Ureter (tissue), 1 donor: ENCODE measurements at regions not wholly inside any gene's neighbourhood (a gene's known extent, or its start where the extent isn't known, plus 50 kb on each side); places are given as distances from the start of the nearest gene placed in this dataset.
"Not testable (repeated sequence)": the region's sequence is repeated elsewhere in the genome, so short reads cannot be mapped to it uniquely, and the experiment has no call there.

Experiments used
- DNase-seq: peaks from one replicate; pipeline ENCODE4 v3.0.0-alpha.2; 2020; ENCODE audit warnings: low spot score
- donor health status: DM: yes; HTN: yes; CAD: no.

- peak; percentile 44 for DNase-seq
Observed at GRCh38 chr21:9572782-9573181, 948.6 kb upstream of the TPTE start.

DNA sequence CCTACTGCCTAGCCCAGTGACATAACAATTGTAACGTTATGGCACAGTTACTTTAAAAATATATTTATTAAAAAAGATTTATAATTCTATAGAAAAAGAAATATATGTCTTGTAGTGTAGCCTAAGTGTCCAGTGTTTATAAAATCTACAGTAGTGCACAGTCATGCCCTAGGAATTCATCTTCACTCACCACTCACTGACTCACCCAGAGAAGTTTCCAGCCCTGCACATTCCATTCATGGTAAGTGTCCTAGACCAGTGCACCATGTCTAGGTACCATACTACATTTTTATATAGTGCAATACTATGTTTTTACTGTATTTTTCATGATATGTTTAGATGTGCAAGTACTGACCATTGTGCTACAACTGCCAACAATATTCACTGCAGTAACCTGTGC is 947.9 kb upstream of the TPTE start:
- DNase-seq: not testable (repeated sequence)

DNA sequence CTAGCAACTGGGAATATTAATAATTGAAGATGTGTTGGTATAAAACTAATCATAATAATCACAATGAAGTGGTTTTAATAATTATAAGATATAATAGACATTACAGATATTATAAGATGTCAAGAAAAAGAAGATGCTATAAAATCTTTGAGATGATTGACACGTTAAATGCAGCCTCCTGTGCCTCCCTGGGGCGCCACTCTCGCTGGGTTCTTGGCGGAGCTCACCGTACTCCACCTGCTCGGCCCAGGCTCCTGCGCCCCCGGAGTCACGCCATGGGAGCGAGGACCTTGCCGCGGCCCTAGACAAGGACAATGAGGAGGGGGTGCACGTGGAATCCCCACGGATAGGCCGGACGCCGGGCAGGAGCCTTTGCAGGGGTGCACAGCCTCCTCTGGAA is 942.1 kb upstream of the TPTE start:
- not testable (repeated sequence) for DNase-seq

DNA sequence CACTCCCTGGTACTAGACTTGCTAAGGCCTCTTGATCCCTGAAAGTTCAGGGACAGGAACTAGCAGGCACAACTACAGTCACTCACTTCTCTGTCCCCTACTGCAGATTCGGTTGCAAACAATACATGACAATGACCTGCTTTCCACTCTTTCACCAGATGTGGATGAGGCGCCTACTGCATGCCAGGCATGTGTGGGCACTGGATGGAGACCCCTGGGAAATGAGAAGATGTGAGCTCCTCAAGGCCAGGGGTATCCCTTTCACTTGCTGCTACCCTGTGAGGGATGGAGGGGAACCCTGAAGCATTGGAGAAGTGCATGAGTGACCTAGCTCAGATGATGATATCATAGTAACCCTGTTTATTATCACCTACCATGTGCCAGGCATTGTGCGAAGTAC is 933.4 kb upstream of the TPTE start:
- DNase-seq: not testable (repeated sequence)

GRCh38 chr21:9592591-9592990 is 928.8 kb upstream of the TPTE start:
- not testable (repeated sequence) for DNase-seq

GRCh38 chr21:9593646-9594045 is 927.7 kb upstream of the TPTE start:
- DNase-seq: not testable (repeated sequence)

DNA sequence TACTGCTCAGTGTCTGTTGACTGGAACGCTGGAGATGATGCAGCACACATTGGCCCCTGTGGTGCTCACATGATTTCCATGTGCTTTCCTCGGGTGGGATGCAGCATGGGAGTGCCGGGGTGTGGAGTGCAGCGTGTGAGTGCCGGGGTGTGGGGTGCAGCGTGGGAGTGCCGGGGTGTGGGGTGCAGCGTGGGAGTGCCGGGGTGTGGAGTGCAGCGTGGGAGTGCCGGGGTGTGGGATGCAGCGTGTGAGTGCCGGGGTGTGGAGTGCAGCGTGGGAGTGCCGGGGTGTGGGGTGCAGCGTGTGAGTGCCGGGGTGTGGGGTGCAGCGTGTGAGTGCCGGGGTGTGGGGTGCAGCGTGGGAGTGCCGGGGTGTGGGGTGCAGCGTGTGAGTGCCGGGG is 907.4 kb upstream of the TPTE start:
- not testable (repeated sequence) for DNase-seq

DNA sequence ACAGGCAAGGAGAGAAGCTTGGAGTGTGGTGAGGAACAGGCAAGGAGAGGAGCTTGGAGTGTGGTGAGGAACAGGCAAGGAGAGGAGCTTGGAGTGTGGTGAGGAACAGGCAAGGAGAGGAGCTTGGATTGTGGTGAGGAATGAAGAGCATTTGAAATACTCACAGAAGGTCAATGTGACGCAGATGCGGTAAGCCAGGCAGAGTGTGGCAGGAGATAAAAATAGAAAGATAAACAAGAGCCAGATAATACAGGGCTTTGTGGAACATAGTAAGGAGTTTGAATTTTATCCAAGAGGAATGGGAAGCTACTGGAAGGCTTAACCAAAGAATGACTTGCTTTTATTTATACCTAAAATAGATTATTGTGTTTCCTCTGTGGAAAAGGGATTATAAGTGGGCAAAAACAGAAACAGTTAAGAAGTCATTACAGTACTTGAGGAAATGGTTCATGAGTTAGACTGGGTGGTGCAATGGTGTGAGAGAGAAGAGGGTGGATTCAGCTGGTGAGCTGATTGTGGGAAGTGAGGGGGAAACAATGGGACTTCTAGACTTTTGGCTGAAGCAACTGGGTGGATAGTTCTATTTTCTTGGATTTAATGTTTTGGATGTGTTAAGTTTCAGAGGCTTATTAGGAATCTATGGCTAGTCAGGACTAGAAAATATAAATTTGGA is 900.1 kb upstream of the TPTE start:
- DNase-seq: not testable (repeated sequence)

DNA sequence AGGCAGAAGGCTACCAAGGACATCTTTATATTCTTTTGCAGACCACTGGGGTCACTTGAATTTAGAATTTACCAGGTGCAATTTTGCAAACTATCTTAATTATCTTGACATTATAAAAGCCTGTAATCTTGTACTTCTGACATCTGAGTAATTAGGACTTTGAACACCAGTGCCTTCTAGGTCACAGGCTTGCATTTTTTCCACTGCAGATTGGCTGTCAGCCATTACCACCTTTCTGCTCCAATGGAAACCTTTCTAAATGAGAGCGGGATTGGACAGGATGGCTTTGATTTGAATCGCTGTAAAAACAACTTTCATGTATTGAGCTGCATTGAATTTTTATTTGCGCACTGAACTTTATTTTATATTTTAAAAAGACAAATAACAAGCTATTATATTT is 893.3 kb upstream of the TPTE start:
- DNase-seq: not testable (repeated sequence)

GRCh38 chr21:9647409-9647808 is 874.0 kb upstream of the TPTE start:
- not testable (repeated sequence) for DNase-seq

GRCh38 chr21:9648331-9648730 is 873.1 kb upstream of the TPTE start:
- DNase-seq: not testable (repeated sequence)

GRCh38 chr21:9648947-9649720 is 872.2 kb upstream of the TPTE start:
- DNase-seq: not testable (repeated sequence)

GRCh38 chr21:9652819-9653218 is 868.6 kb upstream of the TPTE start:
- not testable (repeated sequence) for DNase-seq

DNA sequence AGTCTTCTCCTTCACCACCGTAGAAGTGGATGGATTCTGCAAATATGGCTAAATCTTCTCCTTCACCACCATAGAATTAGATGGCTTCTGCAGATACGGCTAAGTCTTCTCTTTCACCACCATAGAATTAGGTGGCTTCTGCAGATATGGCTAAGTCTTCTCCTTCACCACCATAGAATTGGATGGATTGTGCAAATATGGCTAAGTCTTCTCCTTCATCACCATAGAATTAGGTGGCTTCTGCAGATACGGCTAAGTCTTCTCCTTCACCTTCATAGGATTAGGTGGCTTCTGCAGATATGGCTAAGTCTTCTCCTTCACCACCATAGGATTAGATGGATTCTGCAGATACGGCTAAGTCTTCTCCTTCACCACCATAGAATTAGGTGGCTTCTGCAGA is 866.2 kb upstream of the TPTE start:
- not testable (repeated sequence) for DNase-seq

DNA sequence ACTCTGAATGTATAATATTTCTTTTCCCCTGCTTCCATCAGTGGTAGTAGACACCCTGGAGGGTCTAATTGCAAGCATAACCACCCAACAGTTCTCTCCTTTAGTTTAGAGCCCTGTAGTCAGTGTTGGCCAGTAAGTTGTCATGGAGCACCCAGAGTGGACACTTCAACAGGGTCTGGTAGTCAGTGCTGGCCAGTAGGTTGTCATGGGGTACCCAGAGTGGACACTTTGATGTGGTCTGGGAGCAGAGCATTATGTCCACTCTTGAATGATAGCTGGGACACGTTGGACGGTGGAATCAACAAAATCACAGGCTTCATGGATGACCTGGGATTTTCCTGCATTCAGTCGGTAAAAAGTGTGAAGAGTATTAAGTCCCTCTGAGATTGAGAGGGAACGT is 864.9 kb upstream of the TPTE start:
- DNase-seq: not testable (repeated sequence)

DNA sequence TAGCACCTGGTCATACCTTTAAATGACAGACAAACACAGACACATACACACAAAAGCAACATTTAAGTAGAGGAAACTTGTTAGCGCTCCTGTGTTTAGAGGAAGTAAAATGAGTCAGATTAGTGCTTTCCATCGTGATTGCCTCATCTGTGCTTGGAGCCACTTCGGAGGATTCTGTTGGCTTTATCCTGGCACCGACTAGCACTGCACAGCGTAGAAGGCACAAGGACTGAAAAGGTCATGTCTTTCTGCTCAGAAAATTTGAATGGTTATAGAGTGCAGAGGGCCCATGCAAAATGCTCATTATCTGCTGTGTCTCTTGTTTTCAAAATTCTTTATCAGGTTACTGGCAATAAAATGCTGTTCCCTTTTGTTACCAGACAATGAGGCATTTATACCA is 863.6 kb upstream of the TPTE start:
- not testable (repeated sequence) for DNase-seq

- DNase-seq: not testable (repeated sequence)
Observed at GRCh38 chr21:9659877-9660276, 861.5 kb upstream of the TPTE start.

DNA sequence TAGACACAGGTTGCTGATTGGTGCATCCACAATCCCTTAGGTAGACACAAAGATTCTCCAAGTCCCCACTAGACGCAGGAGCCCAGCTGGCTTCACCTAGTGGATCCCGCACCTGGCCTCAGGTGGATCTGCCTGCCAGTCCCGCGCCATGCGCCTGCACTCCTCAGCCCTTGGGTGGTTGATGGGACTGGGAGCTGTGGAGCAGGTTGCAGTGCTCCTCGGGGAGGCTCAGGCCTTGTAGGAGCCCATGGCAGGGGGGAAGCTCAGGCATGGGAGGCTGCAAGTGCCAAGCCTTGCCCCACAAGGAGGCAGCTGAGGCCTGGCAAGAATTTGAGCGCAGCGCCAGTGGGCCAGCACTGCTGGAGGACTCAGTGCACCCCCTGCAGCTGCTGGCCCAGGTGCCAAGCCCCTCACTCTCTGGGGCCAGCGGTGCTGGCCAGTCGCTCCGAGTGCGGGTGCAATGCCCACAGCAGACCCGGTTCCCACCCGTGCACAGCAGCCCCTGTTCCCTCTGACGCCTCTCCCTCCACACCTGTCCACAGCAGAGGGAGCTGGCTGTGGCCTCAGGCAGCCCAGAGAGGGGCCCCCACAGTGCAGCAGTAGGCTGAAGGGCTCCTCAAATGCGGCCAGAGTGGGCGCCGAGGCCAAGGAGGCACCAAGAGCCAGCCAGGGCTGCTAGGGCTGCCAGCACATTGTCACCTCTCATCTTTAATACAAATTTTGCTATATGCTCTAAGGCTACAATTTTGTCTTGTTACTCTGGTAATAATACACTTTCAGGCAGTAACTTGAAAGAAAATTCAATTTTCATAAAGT is 857.3 kb upstream of the TPTE start:
- not testable (repeated sequence) for DNase-seq

- DNase-seq: not testable (repeated sequence)
Observed at GRCh38 chr21:9675811-9676210, 845.6 kb upstream of the TPTE start.

DNA sequence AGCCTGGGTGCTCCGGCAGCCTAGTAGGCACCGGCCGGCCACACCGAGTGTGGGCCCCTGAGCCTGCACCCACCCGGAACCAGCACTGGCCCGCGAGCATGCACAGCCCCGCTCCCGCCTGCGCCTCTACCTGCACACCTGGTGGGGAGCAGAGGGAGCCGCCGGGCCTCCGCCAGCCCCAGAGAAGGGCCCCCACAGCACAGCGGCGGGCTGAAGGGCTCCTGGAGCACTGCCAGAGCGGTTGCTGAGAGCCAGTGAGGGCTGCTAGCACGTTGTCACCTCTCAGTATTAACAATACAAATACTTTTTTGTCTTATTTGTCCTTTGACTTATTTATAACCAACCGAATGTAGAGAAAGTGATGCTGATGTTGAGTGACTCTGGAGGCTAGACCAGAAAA is 842.4 kb upstream of the TPTE start:
- not testable (repeated sequence) for DNase-seq

DNA sequence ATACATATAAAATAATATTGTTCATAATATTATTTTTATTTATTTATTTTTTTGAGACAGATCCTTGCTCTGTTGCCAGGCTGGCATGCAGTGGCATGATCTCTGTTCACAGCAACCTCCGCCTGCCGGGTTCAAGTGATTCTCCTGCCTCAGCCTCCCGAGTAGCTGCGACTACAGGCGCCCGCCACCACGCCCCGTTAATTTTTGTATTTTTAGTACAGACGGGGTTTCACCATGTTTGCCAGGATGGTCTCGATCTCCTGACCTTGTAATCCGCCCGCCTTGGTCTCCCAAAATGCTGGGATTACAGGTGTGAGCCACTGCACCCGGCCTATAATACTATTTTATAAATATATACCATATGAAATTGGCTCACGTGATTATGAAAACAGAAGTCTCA is 832.4 kb upstream of the TPTE start:
- not testable (repeated sequence) for DNase-seq

GRCh38 chr21:9690981-9691380 is 830.4 kb upstream of the TPTE start:
- DNase-seq: not testable (repeated sequence)
